ENCODE measurements at regions not wholly inside any gene's neighbourhood (a gene's known extent, or its start where the extent isn't known, plus 50 kb on each side); places are given as distances from the start of the nearest gene placed in this dataset.
"Not testable (repeated sequence)": the region's sequence is repeated elsewhere in the genome, so short reads cannot be mapped to it uniquely, and the experiment has no call there.

DNA sequence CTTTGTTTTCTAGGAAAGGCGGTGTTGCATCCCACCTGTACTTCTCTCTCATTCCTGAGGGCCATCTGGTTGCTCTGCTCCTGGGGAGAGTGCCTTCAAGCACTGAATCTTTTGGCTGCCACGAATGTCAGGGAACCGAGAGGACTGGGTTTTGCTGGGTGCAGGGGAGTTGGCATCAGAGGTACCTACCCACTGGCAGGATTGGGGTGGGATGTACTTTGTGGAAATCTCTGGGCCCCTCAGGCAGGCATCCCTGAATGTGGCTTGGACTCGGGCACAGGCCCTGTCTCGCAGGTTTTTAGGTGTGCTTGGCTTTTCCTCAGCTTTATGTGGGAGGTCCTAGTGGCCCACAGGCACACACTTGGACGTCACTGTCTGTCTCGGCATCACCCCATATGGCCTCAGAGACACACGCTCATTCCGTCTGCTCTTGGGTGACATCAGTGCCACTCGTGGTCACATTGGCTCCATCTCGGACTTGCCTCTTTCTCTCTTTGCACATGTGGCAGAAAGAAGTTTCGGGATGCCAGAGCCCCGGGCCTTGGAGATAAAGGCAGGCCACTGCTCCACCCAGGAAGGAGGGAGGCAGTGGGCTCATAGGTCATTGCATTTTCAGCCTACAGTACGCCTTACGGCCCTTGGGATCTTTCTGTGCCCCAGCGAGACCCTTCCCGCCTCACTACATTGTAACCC, 325.6 kb downstream of the ZNF716 start:
- TF ChIP-seq, protein P1, sequence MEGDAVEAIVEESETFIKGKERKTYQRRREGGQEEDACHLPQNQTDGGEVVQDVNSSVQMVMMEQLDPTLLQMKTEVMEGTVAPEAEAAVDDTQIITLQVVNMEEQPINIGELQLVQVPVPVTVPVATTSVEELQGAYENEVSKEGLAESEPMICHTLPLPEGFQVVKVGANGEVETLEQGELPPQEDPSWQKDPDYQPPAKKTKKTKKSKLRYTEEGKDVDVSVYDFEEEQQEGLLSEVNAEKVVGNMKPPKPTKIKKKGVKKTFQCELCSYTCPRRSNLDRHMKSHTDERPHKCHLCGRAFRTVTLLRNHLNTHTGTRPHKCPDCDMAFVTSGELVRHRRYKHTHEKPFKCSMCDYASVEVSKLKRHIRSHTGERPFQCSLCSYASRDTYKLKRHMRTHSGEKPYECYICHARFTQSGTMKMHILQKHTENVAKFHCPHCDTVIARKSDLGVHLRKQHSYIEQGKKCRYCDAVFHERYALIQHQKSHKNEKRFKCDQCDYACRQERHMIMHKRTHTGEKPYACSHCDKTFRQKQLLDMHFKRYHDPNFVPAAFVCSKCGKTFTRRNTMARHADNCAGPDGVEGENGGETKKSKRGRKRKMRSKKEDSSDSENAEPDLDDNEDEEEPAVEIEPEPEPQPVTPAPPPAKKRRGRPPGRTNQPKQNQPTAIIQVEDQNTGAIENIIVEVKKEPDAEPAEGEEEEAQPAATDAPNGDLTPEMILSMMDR (IDR thresholded peaks at IDR 0.05): no peak
- H3K36me3 Mint-ChIP-seq (ENCODE audit: low read depth): peaks cover 8% of the 10 kb centered on the region
- no peak overlapping the region for H3K27ac Mint-ChIP-seq (ENCODE audit: unreplicated experiment)
- H3K4me1 Mint-ChIP-seq (ENCODE audit: low read depth): no peaks in the 10 kb centered on the region
- no peaks in the 10 kb centered on the region for H3K27me3 Mint-ChIP-seq (ENCODE audit: low read depth)
- no peak overlapping the region for H3K4me3 Mint-ChIP-seq (ENCODE audit: unreplicated experiment)
- H3K9me3 Mint-ChIP-seq (ENCODE audit: low read depth): peaks cover 59% of the 10 kb centered on the region
- peak; percentile 61 for DNase-seq (ENCODE audit: low spot score)

DNA sequence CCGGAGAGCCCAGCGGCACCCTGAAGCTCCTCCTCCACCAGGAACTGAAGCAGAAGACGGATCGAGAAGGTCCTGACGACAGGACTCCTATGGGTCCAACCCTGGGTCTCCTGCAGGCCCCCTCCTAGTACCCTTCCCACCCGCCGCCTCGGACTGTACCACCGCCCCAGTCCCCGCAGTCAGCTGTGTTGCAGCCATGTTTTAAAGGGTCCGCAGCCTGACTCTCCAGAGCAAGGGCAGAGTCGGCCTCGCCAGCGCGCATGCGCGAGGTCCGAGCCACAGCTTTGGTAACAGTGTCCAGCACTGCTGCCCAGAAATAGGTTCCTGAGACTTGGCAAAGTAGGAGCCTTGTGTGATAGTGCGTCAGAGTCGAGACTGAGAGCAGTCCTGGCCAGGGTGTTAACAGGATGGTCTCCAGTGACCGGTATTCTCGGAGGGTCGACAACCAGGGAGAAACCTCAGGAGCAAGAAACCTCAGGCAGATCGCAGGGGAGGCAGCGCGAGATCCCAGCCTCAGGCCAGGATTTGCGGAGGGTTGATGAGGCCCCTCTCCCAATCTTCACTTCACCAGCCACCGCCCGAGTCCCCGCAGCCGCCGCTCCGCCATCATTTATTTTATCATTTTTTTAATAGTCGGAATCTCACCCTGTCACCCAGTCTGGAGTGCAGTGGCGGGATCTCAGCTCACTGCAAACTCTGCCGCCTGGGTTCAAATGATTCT, 326.3 kb downstream of the ZNF716 start:
- not testable (repeated sequence) for H3K36me3 Mint-ChIP-seq (ENCODE audit: low read depth); DNase-seq (ENCODE audit: low spot score); H3K4me3 Mint-ChIP-seq (ENCODE audit: unreplicated experiment); H3K27ac Mint-ChIP-seq (ENCODE audit: unreplicated experiment); H3K27me3 Mint-ChIP-seq (ENCODE audit: low read depth); H3K4me1 Mint-ChIP-seq (ENCODE audit: low read depth)
- peaks cover 53% of the 10 kb centered on the region for H3K9me3 Mint-ChIP-seq (ENCODE audit: low read depth)

DNA sequence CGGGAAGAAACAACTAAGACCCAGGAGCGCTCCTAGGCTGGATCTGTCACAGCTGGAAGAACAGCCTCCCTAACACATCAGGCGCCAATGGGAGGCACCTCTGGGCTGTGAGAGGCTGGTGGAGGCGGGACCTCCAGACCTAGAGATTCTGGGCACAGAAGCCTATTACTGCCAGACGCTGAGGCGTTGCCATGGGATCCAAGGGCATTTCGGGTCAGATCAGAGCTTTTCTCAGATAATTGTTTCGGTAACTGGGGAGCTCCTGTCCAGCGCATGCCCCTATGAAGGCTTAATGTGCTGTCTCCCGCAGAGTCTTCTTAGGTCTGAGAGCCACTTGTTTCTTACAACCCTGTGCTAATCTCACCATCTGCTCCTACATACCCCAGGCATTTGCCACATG, 339.2 kb downstream of the ZNF716 start:
- Mint-ChIP-seq H3K36me3 (ENCODE audit: low read depth) (no peaks in the 10 kb centered on the region), H3K9me3 (ENCODE audit: low read depth) (peaks cover 34% of the 10 kb centered on the region), H3K4me1 (ENCODE audit: low read depth) (no peaks in the 10 kb centered on the region), H3K4me3 (ENCODE audit: unreplicated experiment) (no peak overlapping the region), H3K27ac (ENCODE audit: unreplicated experiment) (no peak overlapping the region), H3K27me3 (ENCODE audit: low read depth) (no peaks in the 10 kb centered on the region)
- TF ChIP-seq, protein P1 (IDR thresholded peaks at IDR 0.05): no peak
- no peak for DNase-seq (ENCODE audit: low spot score)

DNA sequence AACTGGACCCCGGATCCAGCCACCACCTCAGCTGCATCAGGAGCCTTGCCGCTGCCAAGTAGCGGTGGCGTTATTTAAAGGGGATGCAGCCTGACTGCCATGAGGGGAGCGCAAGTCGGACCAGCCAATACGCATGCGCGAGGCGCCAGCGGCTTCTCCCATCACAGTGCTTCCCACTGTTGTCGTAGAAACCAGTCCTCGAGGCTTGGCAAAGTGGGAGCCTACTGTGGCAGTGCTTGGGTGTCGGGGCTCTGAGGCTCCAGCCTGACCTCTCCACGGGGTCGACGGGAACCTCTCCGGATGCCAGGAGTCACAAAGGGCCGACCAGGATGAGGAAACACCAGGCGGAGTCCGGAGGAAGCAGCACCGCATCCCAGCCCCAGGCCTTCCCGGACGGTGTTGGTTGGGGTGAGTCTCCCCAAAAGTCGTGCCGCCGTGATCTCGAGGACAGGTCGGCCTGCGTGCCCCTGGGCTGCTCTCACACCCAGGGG, 369.6 kb downstream of the ZNF716 start:
- Mint-ChIP-seq H3K9me3 (ENCODE audit: low read depth) (peaks cover 47% of the 10 kb centered on the region), H3K27me3 (ENCODE audit: low read depth) (no peaks in the 10 kb centered on the region), H3K36me3 (ENCODE audit: low read depth) (peaks cover 2% of the 10 kb centered on the region), H3K27ac (ENCODE audit: unreplicated experiment) (no peak overlapping the region), H3K4me1 (ENCODE audit: low read depth) (no peaks in the 10 kb centered on the region), H3K4me3 (ENCODE audit: unreplicated experiment) (no peak overlapping the region)
- TF ChIP-seq, protein P1 (IDR thresholded peaks at IDR 0.05): no peak
- DNase-seq (ENCODE audit: low spot score): no peak

DNA sequence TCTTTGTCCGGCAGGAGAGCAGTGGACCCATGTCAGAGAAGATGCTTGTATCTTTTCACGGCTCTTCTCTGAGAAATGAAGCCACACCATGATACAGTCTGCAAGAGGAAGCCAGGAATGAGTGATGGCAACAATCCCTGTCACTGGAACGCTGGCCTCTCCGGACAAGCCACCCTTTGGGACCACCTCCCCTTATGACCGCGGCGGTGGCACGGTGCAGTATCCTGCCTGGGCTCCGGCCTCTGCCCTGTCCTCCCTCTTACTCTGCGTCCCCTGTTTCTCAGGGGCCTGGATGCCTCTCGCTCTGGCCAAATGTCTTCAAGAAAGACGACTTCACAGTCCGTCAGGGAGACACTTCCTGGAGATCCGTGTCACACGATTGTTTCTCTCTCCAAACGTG, 370.5 kb downstream of the ZNF716 start:
- H3K27ac Mint-ChIP-seq (ENCODE audit: unreplicated experiment): no peak overlapping the region
- TF ChIP-seq, protein P1 (IDR thresholded peaks at IDR 0.05): no peak

More for the DNA sequence above, 370.5 kb downstream of the ZNF716 start:
- no peak overlapping the region for H3K4me3 Mint-ChIP-seq (ENCODE audit: unreplicated experiment)
- DNase-seq (ENCODE audit: low spot score): no peak
- H3K4me1 Mint-ChIP-seq (ENCODE audit: low read depth): no peaks in the 10 kb centered on the region
- no peaks in the 10 kb centered on the region for H3K27me3 Mint-ChIP-seq (ENCODE audit: low read depth)
- H3K36me3 Mint-ChIP-seq (ENCODE audit: low read depth): peaks cover 2% of the 10 kb centered on the region
- H3K9me3 Mint-ChIP-seq (ENCODE audit: low read depth): peaks cover 46% of the 10 kb centered on the region
